HUES64 (cell line): ENCODE measurements at regions not wholly inside any gene's neighbourhood (a gene's known extent, or its start where the extent isn't known, plus 50 kb on each side); places are given as distances from the start of the nearest gene placed in this dataset.
A peak's percentile ranks its signal among the peaks of the same experiment; 100 is the strongest.

Experiments
- H3K27ac ChIP-seq: 2 replicates; pipeline ENCODE4 v1.7.0; 2013; ENCODE audit warnings: low read depth, low read length, inconsistent platforms
- H3K27me3 ChIP-seq: 2 replicates; pipeline ENCODE4 v1.6.1; 2013; ENCODE audit warnings: mild to moderate bottlenecking, low read length; ENCODE audit not compliant: insufficient read depth
- H3K36me3 ChIP-seq: 2 replicates; pipeline ENCODE4 v1.6.1; 2013; ENCODE audit warnings: mild to moderate bottlenecking, low read length; ENCODE audit not compliant: insufficient read depth
- H3K4me1 ChIP-seq: 2 replicates; pipeline ENCODE4 v1.6.1; 2013; ENCODE audit warnings: mild to moderate bottlenecking, low read length, moderate library complexity; ENCODE audit not compliant: insufficient read depth
- H3K4me3 ChIP-seq: 2 replicates; pipeline ENCODE4 v1.5.1; 2013; ENCODE audit warnings: mild to moderate bottlenecking, low read length, moderate library complexity
- H3K9ac ChIP-seq: 2 replicates; pipeline ENCODE4 v1.6.1; 2013; ENCODE audit warnings: mild to moderate bottlenecking, low read depth, low read length
- H3K9me3 ChIP-seq: 2 replicates; pipeline ENCODE4 v1.6.1; 2013; ENCODE audit warnings: low read depth, low read length; ENCODE audit not compliant: insufficient read depth
- WGBS: fragments of 150-250, 120-280 bp; methylation state at CpG from one replicate; pipeline ENCODE4 v1.1.7; 2013; ENCODE audit warnings: missing lambda C conversion rate; 5-methylcytosine and 5-hydroxymethylcytosine counted together

DNA sequence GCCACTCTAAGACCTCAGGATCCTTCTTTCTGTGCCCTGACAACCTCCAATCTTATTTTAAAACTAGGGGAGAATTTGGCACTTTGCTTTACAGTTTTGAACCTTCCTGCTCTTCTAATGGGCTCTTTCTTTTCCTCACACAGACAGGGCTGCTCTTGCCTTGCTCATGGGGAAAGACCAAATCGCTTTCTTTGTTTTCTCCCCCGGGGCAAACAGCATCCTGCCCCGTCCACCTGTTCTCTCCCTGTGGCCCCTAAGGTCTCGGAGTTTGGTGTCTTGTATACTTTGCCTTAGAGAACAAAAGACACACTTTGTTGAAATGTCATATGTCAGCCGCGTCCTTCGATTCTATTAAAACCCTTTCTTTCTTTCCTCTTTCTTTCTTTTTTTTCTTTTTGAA lies 306.7 kb upstream of the SALL1 start:
- H3K9me3 ChIP-seq: no peaks in the 10 kb centered on the region
- WGBS: 77% methylated on average over 6 of the region's 7 CpGs
- H3K4me1 ChIP-seq: no peaks in the 10 kb centered on the region
- no peaks in the 10 kb centered on the region for H3K36me3 ChIP-seq
- no peak overlapping the region for H3K9ac ChIP-seq
- no peak overlapping the region for H3K4me3 ChIP-seq
- H3K27me3 ChIP-seq: no peaks in the 10 kb centered on the region
- no peak overlapping the region for H3K27ac ChIP-seq

- WGBS: 92% methylated on average over 1 of the region's 1 CpG
- H3K36me3 ChIP-seq: no peaks in the 10 kb centered on the region
Observed at GRCh38 chr16:51455398-51455797, 304.3 kb upstream of the SALL1 start.

DNA sequence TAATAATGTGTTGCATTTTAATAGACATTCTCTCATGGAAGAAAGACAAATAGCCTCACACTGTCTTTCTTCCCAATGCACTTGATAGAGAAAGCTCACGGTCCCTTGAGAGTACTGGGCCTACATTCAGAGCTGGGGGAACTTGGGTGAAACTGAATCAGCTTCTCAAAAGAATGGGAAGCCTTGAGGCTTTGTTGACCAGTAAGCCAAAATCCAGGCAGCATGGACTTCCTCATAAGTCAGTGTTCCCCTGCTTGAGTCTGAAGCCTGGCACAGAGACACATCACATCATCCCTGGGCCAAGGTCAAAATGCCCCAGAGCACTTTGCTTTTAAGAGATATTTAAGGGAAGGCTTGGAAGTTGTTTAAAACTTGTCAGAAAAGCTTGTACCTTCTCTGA lies 302.2 kb upstream of the SALL1 start:
- H3K27me3 ChIP-seq: no peaks in the 10 kb centered on the region
- peaks cover 10% of the 10 kb centered on the region; the same call in 1 of the 2 replicates for H3K4me1 ChIP-seq
- no peak overlapping the region for H3K27ac ChIP-seq
- H3K36me3 ChIP-seq: no peaks in the 10 kb centered on the region
- no peak overlapping the region for H3K4me3 ChIP-seq
- WGBS: 100% methylated on average over 1 of the region's 1 CpG
- H3K9me3 ChIP-seq: no peaks in the 10 kb centered on the region
- H3K9ac ChIP-seq: no peak overlapping the region

More at GRCh38 chr16:51455398-51455797, 304.3 kb upstream of the SALL1 start:
- Histone ChIP-seq H3K27ac (no peak overlapping the region), H3K9ac (no peak overlapping the region), H3K27me3 (no peaks in the 10 kb centered on the region), H3K4me3 (no peak overlapping the region), H3K9me3 (no peaks in the 10 kb centered on the region), H3K4me1 (peaks cover 1% of the 10 kb centered on the region; the same call in 1 of the 2 replicates)

DNA sequence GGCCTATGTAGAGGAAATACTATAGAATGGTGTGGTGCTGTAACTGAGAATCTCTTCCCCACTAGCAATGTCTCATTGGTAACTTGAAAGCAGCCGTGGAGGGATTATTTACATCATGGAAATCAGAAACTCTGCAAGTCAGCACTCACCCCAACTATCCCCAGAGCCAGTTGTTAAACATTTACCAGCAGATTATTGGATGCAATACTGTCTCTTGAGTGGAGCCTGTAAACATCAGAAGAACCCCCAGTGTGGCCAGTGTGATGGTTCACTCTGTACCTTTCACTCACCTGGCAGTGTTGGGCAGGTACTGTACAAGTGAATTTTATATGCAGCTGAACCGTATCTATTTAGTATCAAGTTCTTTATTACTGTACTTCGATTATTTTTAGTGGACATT lies 299.8 kb upstream of the SALL1 start:
- Histone ChIP-seq H3K27me3 (no peaks in the 10 kb centered on the region), H3K27ac (no peak overlapping the region), H3K9me3 (no peaks in the 10 kb centered on the region), H3K4me1 (peaks cover 10% of the 10 kb centered on the region; the same call in 1 of the 2 replicates), H3K4me3 (no peak overlapping the region), H3K9ac (no peak overlapping the region), H3K36me3 (no peaks in the 10 kb centered on the region)
- 93% methylated on average over 3 of the region's 3 CpGs for WGBS

- 91% methylated on average over 7 of the region's 7 CpGs for WGBS
- H3K27ac ChIP-seq: no peak overlapping the region; the same call in 1 of the 2 replicates
Observed at GRCh38 chr16:51450376-51450775, 299.3 kb upstream of the SALL1 start.

GRCh38 chr16:51449441-51449840 lies 298.4 kb upstream of the SALL1 start:
- H3K9me3 ChIP-seq: no peaks in the 10 kb centered on the region
- no peaks in the 10 kb centered on the region for H3K27me3 ChIP-seq
- H3K4me1 ChIP-seq: peaks cover 10% of the 10 kb centered on the region; the same call in 1 of the 2 replicates
- H3K4me3 ChIP-seq: no peak overlapping the region
- H3K27ac ChIP-seq: 0 out of 2 replicates have a peak overlapping the region, but pooled peaks have one; percentile 18
- H3K36me3 ChIP-seq: no peaks in the 10 kb centered on the region
- no peak overlapping the region for H3K9ac ChIP-seq
- WGBS: 72% methylated on average over 8 of the region's 8 CpGs

More at GRCh38 chr16:51450376-51450775, 299.3 kb upstream of the SALL1 start:
- no peak overlapping the region for H3K4me3 ChIP-seq
- H3K4me1 ChIP-seq: peaks cover 10% of the 10 kb centered on the region; the same call in 1 of the 2 replicates
- no peaks in the 10 kb centered on the region for H3K9me3 ChIP-seq
- H3K27me3 ChIP-seq: no peaks in the 10 kb centered on the region
- H3K36me3 ChIP-seq: no peaks in the 10 kb centered on the region
- H3K9ac ChIP-seq: no peak overlapping the region

- Histone ChIP-seq H3K4me3 (no peak overlapping the region), H3K9ac (no peak overlapping the region), H3K36me3 (no peaks in the 10 kb centered on the region), H3K9me3 (no peaks in the 10 kb centered on the region), H3K4me1 (peaks cover 38% of the 10 kb centered on the region), H3K27ac (no peak overlapping the region), H3K27me3 (no peaks in the 10 kb centered on the region)
- WGBS: 63% methylated on average over 3 of the region's 4 CpGs
Observed at GRCh38 chr16:51445250-51445649, 294.2 kb upstream of the SALL1 start.

DNA sequence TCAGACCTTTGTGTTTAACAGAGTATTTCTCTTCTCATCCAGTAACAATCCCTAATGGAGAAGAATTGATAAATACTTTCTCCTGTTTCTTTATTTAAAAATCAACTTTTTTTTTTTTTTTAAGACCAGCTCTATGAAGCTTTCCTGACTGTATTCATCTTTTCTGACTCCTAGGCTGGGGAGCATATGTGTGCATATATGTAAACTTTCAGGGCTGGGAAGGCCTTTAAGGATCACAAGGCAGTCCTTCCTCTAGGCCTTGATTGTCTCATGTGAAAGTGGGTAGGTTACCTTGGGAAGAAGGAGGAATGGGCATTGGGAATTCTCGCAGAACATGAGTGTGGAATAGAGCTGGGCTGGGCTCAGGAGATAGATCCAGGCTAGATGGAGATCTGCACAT lies 292.9 kb upstream of the SALL1 start:
- WGBS: 92% methylated on average over 1 of the region's 1 CpG
- H3K27me3 ChIP-seq: no peaks in the 10 kb centered on the region
- H3K9ac ChIP-seq: no peak overlapping the region
- H3K4me1 ChIP-seq: peaks cover 44% of the 10 kb centered on the region
- H3K9me3 ChIP-seq: no peaks in the 10 kb centered on the region
- H3K27ac ChIP-seq: no peak overlapping the region
- no peak overlapping the region for H3K4me3 ChIP-seq
- no peaks in the 10 kb centered on the region for H3K36me3 ChIP-seq

DNA sequence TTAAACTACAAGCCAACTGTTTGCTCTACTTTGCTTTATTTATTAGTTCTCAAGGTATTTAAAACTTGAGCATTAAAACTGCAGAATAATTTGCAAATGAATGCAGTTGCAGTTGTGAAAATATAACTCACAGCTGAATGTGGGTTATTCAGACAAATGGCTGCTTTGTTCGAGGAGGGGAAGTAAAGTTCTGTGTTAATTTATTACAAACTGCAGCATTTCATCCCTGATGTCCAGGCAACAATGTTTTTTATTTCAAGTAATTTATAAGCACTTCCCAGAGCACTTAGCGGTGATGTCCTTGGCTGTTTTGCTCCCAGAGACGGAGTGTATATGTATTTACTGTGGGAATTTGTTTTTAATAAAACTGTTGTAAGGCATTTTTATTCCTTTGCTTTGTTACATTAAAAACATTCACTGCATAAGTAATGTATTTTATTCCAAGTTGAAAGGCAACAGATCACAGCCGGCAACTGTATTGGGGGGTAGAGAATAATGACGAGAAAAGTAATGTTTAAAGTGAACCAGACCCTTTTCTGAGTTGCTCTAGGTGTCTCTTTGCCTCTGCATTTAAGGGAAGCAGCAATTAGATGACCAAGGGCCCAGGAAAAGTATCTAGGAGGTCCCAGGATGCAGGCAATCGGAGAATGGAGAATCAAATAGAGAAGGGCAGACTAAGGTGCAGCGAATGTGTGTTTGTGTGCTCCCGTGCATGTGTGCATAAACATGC lies 291.2 kb upstream of the SALL1 start:
- H3K9me3 ChIP-seq: no peaks in the 10 kb centered on the region
- H3K27ac ChIP-seq: peak overlapping the region; percentile 82
- no peaks in the 10 kb centered on the region for H3K36me3 ChIP-seq
- H3K27me3 ChIP-seq: no peaks in the 10 kb centered on the region
- WGBS: 47% methylated on average over 8 of the region's 8 CpGs
- no peak overlapping the region for H3K4me3 ChIP-seq
- no peak overlapping the region; the same call in 1 of the 2 replicates for H3K9ac ChIP-seq
- peaks cover 47% of the 10 kb centered on the region for H3K4me1 ChIP-seq

GRCh38 chr16:51440131-51440889 lies 289.2 kb upstream of the SALL1 start:
- Histone ChIP-seq H3K4me3 (peak overlapping the region; percentile 51), H3K27me3 (no peaks in the 10 kb centered on the region), H3K9ac (peak overlapping the region; percentile 58; the same call in 1 of the 2 replicates), H3K9me3 (no peaks in the 10 kb centered on the region), H3K27ac (peak overlapping the region; percentile 82), H3K36me3 (no peaks in the 10 kb centered on the region), H3K4me1 (peaks cover 47% of the 10 kb centered on the region)
- 32% methylated on average over 14 of the region's 14 CpGs for WGBS

DNA sequence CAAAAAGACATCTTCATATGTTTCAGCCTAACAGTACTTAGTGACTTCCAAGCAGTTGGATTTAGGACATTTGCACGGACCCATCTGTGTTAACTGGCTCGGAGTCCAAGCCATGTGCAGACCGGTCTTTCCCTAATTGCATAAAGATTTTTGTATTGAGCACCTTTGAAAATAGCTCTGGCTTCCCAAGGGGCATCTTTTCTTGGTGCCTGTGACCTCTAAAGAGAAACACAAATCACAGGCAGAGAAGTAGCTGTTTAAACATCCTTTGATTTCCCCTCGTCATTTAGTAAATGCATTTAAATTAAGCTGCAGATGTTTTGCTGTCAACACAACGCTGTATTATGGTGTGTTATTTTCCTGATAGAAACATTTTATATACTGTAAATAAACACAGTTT lies 288.2 kb upstream of the SALL1 start:
- Histone ChIP-seq H3K4me1 (peaks cover 47% of the 10 kb centered on the region), H3K27me3 (no peaks in the 10 kb centered on the region), H3K27ac (no peak overlapping the region), H3K4me3 (no peak overlapping the region), H3K9ac (no peak overlapping the region), H3K36me3 (no peaks in the 10 kb centered on the region), H3K9me3 (no peaks in the 10 kb centered on the region)
- WGBS: 91% methylated on average over 3 of the region's 5 CpGs
